Natural killer cell treated with Interleukin-12 subunit alpha and Interleukin-12 subunit beta and Interleukin-15 and Interleukin-18, amount 100 ng/mL, for 72 hours (primary cell): ENCODE measurements at regions not wholly inside any gene's neighbourhood (a gene's known extent, or its start where the extent isn't known, plus 50 kb on each side); places are given as distances from the start of the nearest gene placed in this dataset.

Source experiments
- ATAC-seq, 2 donors: fragments of 150-1000 bp; cut with Tn5 transposase in 1 of 2; sonication (Bioruptor Pico), chemical (Tn5 transposase) in 1 of 2; 2 replicates each; pipeline ENCODE4 v1.10.0; 2021
- DNase-seq: peaks from one replicate; pipeline ENCODE4 v3.0.0; 2022; ENCODE audit warnings: low spot score
- H3K27ac Mint-ChIP-seq, 2 donors: 1 replicate in 1 of 2; 2 replicates in 1 of 2; pipeline ENCODE4 v1.8.0; 2022; ENCODE audit warnings: mixed read lengths in 2 of 2, mild to moderate bottlenecking in 1 of 2, moderate library complexity in 1 of 2
- H3K27me3 Mint-ChIP-seq, 2 donors: 1 replicate in 1 of 2; 2 replicates in 1 of 2; pipeline ENCODE4 v1.8.0; 2022; ENCODE audit warnings: mixed read lengths in 2 of 2
- H3K36me3 Mint-ChIP-seq: one replicate; pipeline ENCODE4 v1.8.0; 2022; ENCODE audit warnings: mixed read lengths
- H3K4me1 Mint-ChIP-seq, 2 donors: 1 replicate in 1 of 2; 2 replicates in 1 of 2; pipeline ENCODE4 v1.8.0; 2022; ENCODE audit warnings: low read depth in 2 of 2, mixed read lengths in 2 of 2, mild to moderate bottlenecking in 1 of 2
- H3K4me3 Mint-ChIP-seq: one replicate; pipeline ENCODE4 v1.8.0; 2022; ENCODE audit warnings: mixed read lengths
- H3K9me3 Mint-ChIP-seq: 2 replicates; pipeline ENCODE4 v1.8.0; 2022; ENCODE audit warnings: mixed read lengths

- Mint-ChIP-seq H3K4me1 (peaks cover 0 to 3% of the 10 kb centered on the region in 2 donors), H3K36me3 (no peaks in the 10 kb centered on the region), H3K27ac (no peak overlapping the region), H3K9me3 (no peaks in the 10 kb centered on the region), H3K27me3 (peaks cover 0 to 11% of the 10 kb centered on the region in 2 donors), H3K4me3 (no peak overlapping the region)
- DNase-seq (no peak), ATAC-seq (no peak)
These were observed 240.8 kb downstream of the KIF20B start for GRCh38 chr10:89942217-89942616.

- peaks cover 0 to 3% of the 10 kb centered on the region in 2 donors for H3K4me1 Mint-ChIP-seq
- no peak overlapping the region for H3K27ac Mint-ChIP-seq
- H3K4me3 Mint-ChIP-seq, result no peak overlapping the region
- no peak for DNase-seq
- H3K27me3 Mint-ChIP-seq, result peaks cover 0 to 11% of the 10 kb centered on the region in 2 donors
- H3K9me3 Mint-ChIP-seq, result no peaks in the 10 kb centered on the region
- ATAC-seq, result no peak
- H3K36me3 Mint-ChIP-seq, result no peaks in the 10 kb centered on the region
These were observed 242.7 kb downstream of the KIF20B start for GRCh38 chr10:89944138-89944537.

- Mint-ChIP-seq H3K4me1 (peaks cover 0 to 3% of the 10 kb centered on the region in 2 donors), H3K36me3 (no peaks in the 10 kb centered on the region), H3K9me3 (no peaks in the 10 kb centered on the region), H3K27me3 (peaks cover 0 to 11% of the 10 kb centered on the region in 2 donors), H3K4me3 (no peak overlapping the region), H3K27ac (no peak overlapping the region)
- no peak for ATAC-seq
- DNase-seq, result no peak
These were observed 244.7 kb downstream of the KIF20B start for GRCh38 chr10:89946106-89946505.

DNA sequence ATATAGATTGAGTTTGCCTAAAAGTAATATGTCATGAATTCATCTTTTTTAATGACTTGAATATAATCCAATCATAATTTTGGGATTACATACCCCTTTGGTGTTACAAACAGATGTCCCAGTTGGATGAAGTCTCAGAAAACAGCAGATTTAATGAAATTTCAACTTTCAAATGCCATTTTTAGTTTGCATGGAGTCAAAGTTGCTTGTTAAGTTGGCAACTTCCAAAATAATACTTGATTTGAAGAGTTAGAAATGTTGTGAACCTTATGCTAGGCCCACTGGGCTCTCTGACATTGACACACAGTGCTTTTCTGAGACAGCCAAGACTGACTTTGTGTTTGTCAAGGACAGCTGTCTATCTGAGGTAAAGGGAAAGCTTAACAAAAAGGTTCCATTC lies 248.1 kb downstream of the KIF20B start:
- H3K4me1 Mint-ChIP-seq, result peaks cover 0 to 3% of the 10 kb centered on the region in 2 donors
- no peaks in the 10 kb centered on the region for H3K36me3 Mint-ChIP-seq
- no peak overlapping the region for H3K4me3 Mint-ChIP-seq
- no peak overlapping the region for H3K27ac Mint-ChIP-seq
- H3K27me3 Mint-ChIP-seq, result no peaks in the 10 kb centered on the region
- ATAC-seq, result no peak
- DNase-seq, result no peak
- H3K9me3 Mint-ChIP-seq, result no peaks in the 10 kb centered on the region

GRCh38 chr10:89952325-89952724 lies 250.9 kb downstream of the KIF20B start:
- DNase-seq (no peak), ATAC-seq (peak in 1 of 2 donors; percentile 41)
- Mint-ChIP-seq H3K36me3 (no peaks in the 10 kb centered on the region), H3K27me3 (no peaks in the 10 kb centered on the region), H3K4me3 (no peak overlapping the region), H3K9me3 (no peaks in the 10 kb centered on the region), H3K4me1 (no peaks in the 10 kb centered on the region), H3K27ac (no peak overlapping the region)

DNA sequence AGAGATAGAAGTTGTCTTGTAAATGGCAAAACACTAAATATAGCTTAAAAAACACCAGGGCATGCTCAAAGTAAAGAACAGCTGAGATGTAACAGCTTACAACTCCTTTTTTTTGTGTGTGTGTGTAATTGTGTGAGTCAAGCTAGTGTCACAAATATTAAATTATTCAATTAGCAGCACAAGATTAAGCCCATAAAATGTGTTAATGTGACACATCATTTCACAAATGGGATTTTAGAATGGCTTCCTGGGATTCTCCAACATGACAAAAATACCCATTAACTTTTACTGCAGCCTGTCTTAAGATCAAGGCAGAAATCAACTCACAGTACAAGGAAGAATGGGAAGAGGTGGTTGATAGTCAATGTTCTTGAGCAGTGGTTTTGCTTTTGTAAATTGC lies 251.4 kb downstream of the KIF20B start:
- no peaks in the 10 kb centered on the region for H3K4me1 Mint-ChIP-seq
- no peak overlapping the region for H3K27ac Mint-ChIP-seq

DNA sequence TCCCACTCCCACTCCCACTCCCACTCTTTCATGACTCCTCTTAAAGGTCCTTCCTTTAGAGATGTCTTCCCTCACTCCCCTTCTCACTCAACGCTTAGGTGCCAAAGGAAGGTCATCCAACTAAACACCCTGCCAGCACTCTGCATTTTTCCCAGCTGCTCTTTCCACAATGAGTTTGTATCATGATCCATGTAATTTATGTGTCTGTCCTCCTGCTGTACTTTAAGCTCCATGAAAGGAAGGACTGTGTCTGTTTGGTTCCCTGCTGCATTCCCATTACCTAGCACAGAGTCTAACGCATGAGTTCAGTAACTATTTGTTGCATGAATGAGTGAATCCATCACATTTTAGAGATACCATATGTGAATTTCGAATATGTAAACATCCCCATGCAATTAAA lies 252.7 kb downstream of the KIF20B start:
- H3K36me3 Mint-ChIP-seq, result no peaks in the 10 kb centered on the region
- no peaks in the 10 kb centered on the region for H3K4me1 Mint-ChIP-seq
- DNase-seq, result no peak
- no peak overlapping the region for H3K27ac Mint-ChIP-seq
- no peaks in the 10 kb centered on the region for H3K9me3 Mint-ChIP-seq
- no peak overlapping the region for H3K4me3 Mint-ChIP-seq
- ATAC-seq, result no peak
- H3K27me3 Mint-ChIP-seq, result no peaks in the 10 kb centered on the region

More for the DNA sequence above, 251.4 kb downstream of the KIF20B start:
- DNase-seq (no peak), ATAC-seq (no peak)
- no peaks in the 10 kb centered on the region for H3K9me3 Mint-ChIP-seq
- no peaks in the 10 kb centered on the region for H3K27me3 Mint-ChIP-seq
- H3K4me3 Mint-ChIP-seq, result no peak overlapping the region
- no peaks in the 10 kb centered on the region for H3K36me3 Mint-ChIP-seq

GRCh38 chr10:89954787-89955566 lies 253.6 kb downstream of the KIF20B start:
- no peak for DNase-seq
- Mint-ChIP-seq H3K27ac (no peak overlapping the region), H3K27me3 (no peaks in the 10 kb centered on the region), H3K36me3 (no peaks in the 10 kb centered on the region), H3K9me3 (no peaks in the 10 kb centered on the region), H3K4me1 (no peaks in the 10 kb centered on the region), H3K4me3 (no peak overlapping the region)
- peak in 1 of 2 donors; percentile 58 for ATAC-seq

GRCh38 chr10:89959433-89960110 lies 258.2 kb downstream of the KIF20B start:
- Mint-ChIP-seq H3K4me3 (no peak overlapping the region), H3K9me3 (peaks cover 4% of the 10 kb centered on the region), H3K27ac (no peak overlapping the region), H3K27me3 (peaks cover 0 to 4% of the 10 kb centered on the region in 2 donors), H3K4me1 (no peaks in the 10 kb centered on the region), H3K36me3 (no peaks in the 10 kb centered on the region)
- no peak for ATAC-seq
- DNase-seq, result no peak

DNA sequence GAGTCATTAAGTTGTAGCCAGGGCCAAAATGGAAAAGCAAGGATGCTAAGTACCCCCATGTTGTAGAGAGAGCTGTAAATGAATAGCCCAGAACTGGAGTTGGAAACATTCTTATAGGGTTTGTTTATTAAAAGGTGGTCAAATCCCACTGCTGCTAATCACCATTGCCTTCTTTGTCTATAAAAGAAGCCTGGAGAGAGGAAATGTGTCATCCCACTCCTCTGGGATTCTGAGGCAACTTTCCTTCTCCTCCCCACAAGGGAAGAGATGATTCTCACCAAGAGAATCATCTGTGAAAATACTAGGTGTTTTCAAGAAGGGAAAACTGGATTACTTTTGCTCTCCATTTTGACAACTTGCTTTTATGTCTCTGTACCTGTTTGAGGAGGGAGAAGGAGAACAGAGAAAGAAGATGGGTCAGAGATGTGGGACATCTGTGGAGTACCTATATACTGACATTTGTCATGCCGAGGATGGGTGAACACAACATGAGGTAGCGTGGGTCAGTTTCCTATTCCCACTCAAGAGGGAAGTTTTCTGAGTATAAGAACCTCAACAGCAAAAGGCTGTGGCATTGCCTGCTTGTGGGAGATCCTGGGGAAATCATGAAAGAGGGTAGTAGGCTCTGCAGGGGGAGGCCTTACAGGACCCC lies 262.2 kb downstream of the KIF20B start:
- Mint-ChIP-seq H3K4me1 (no peaks in the 10 kb centered on the region), H3K27me3 (peaks cover 4 to 13% of the 10 kb centered on the region in 2 donors), H3K36me3 (no peaks in the 10 kb centered on the region), H3K9me3 (peaks cover 4% of the 10 kb centered on the region), H3K4me3 (no peak overlapping the region), H3K27ac (no peak overlapping the region)
- DNase-seq (no peak), ATAC-seq (no peak)

DNA sequence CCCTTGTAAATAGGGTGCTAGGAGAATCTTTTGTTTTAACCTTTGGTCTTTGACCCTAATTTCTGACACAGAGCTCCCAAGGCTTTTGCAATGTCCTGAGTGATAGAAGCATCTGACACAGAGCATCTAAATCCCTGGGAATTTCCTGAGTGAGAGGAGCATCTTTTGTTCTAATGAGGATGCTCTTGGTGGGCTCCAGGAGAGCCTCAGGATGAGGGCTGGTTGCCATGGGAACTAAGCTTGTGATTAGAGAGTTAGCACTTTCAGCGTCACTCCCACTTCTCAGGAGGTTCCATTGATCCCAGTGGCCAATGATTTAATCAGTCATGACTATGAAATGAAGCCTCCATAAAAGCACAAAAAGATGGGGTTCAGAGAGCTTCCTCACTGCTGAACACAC lies 264.8 kb downstream of the KIF20B start:
- Mint-ChIP-seq H3K4me3 (no peak overlapping the region), H3K27ac (no peak overlapping the region), H3K4me1 (no peaks in the 10 kb centered on the region), H3K27me3 (peaks cover 4 to 20% of the 10 kb centered on the region in 2 donors), H3K36me3 (no peaks in the 10 kb centered on the region), H3K9me3 (peaks cover 4% of the 10 kb centered on the region)
- no peak for DNase-seq
- no peak for ATAC-seq

- Mint-ChIP-seq H3K27me3 (peaks cover 0 to 16% of the 10 kb centered on the region in 2 donors), H3K4me1 (no peaks in the 10 kb centered on the region), H3K4me3 (no peak overlapping the region), H3K36me3 (no peaks in the 10 kb centered on the region), H3K9me3 (no peaks in the 10 kb centered on the region), H3K27ac (no peak overlapping the region)
- ATAC-seq (no peak), DNase-seq (no peak)
These were observed 271.9 kb downstream of the KIF20B start for GRCh38 chr10:89973326-89973725.

DNA sequence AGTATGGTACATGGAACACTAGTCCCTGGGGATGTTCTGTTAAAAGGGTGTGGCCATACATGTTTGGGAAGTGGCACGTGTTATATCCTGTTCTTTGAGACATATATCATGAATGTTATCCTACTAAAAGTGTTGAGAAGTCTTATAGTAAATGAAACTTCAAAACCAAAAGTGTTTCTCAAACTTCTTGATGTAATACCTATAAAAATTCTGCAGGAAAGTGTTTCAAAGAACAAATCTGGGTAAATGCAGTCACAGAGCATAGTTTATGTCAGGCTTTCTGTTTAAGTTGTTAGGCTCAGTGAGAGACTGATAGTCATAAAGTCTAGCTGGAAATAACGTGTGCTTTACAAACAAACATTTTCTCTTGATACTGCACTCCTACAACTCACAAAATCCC lies 273.7 kb downstream of the KIF20B start:
- peaks cover 0 to 9% of the 10 kb centered on the region in 2 donors for H3K27me3 Mint-ChIP-seq

DNA sequence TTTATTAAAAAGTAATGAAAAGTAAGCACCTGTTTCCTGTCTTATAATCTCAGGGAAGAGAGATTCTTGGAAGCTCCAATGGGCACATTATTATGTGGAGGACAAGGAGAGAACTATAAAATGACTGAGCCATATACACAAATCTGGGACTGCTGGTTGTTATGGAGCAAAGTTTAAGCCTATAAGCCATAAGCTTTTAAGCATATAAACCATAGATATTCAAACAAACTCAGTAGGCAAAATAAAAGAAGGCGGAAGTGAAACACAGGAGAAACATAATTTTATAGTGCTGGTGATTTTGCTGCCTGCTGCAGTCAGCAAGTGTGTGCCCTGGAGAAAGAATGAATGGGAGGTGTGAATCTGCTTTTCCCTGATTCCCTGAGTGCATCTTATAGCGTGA lies 274.4 kb downstream of the KIF20B start:
- ATAC-seq, result no peak
- DNase-seq, result no peak
- no peak overlapping the region for H3K27ac Mint-ChIP-seq
- no peaks in the 10 kb centered on the region for H3K36me3 Mint-ChIP-seq
- no peaks in the 10 kb centered on the region for H3K4me1 Mint-ChIP-seq
- peaks cover 0 to 9% of the 10 kb centered on the region in 2 donors for H3K27me3 Mint-ChIP-seq
- no peak overlapping the region for H3K4me3 Mint-ChIP-seq
- H3K9me3 Mint-ChIP-seq, result no peaks in the 10 kb centered on the region

More for the DNA sequence above, 273.7 kb downstream of the KIF20B start:
- no peak overlapping the region for H3K4me3 Mint-ChIP-seq
- H3K9me3 Mint-ChIP-seq, result no peaks in the 10 kb centered on the region
- DNase-seq (no peak), ATAC-seq (no peak)
- no peaks in the 10 kb centered on the region for H3K4me1 Mint-ChIP-seq
- H3K27ac Mint-ChIP-seq, result no peak overlapping the region
- no peaks in the 10 kb centered on the region for H3K36me3 Mint-ChIP-seq
